ENCODE measurements at regions not wholly inside any gene's neighbourhood (a gene's known extent, or its start where the extent isn't known, plus 50 kb on each side); places are given as distances from the start of the nearest gene placed in this dataset.

DNA sequence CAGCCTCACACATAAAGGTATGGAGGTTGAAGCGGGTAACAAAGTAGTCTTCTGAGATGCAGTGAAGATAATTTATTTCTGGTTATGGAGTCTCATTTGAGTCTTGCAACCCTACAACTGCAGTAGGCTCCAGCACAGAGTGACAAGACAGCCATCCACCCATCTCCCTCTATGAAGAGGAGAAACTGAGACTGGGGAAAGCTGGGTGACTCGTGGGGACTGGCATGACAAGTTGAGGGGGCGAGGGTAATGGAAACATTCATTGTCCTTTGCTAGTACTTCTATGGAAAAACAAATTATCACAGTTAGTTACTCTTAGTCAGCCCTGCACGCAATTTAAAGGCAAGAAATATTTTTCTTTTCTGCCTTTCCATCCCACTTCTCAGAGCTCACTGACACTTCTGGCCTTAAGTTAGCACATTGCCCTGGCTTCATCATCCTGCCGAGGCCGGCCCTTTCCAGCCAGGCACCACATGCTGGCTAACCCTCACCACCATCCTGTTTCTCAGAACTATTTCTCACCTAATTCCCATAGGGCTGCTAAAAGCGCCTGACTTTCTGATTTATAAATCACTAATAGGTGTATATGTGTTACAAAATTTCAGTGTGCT is 361.1 kb downstream of the ETS1 start (continued):
- no peak for TF ChIP-seq ZNF207 (IDR thresholded peaks at IDR 0.05; ENCODE audit: borderline replicate concordance)
- TF ChIP-seq RBBP5 (conservative IDR thresholded peaks at IDR 0.05) = no peak
- no peak for TF ChIP-seq ETV6 (conservative IDR thresholded peaks at IDR 0.05 in 1 of 2, IDR thresholded peaks at IDR 0.05 in 1 of 2; ENCODE audit: borderline replicate concordance in 1 of 2, low read depth in 1 of 2)
- no peak for TF ChIP-seq MTA2 (IDR thresholded peaks at IDR 0.05; ENCODE audit: low read depth)
- TF ChIP-seq, protein P1, sequence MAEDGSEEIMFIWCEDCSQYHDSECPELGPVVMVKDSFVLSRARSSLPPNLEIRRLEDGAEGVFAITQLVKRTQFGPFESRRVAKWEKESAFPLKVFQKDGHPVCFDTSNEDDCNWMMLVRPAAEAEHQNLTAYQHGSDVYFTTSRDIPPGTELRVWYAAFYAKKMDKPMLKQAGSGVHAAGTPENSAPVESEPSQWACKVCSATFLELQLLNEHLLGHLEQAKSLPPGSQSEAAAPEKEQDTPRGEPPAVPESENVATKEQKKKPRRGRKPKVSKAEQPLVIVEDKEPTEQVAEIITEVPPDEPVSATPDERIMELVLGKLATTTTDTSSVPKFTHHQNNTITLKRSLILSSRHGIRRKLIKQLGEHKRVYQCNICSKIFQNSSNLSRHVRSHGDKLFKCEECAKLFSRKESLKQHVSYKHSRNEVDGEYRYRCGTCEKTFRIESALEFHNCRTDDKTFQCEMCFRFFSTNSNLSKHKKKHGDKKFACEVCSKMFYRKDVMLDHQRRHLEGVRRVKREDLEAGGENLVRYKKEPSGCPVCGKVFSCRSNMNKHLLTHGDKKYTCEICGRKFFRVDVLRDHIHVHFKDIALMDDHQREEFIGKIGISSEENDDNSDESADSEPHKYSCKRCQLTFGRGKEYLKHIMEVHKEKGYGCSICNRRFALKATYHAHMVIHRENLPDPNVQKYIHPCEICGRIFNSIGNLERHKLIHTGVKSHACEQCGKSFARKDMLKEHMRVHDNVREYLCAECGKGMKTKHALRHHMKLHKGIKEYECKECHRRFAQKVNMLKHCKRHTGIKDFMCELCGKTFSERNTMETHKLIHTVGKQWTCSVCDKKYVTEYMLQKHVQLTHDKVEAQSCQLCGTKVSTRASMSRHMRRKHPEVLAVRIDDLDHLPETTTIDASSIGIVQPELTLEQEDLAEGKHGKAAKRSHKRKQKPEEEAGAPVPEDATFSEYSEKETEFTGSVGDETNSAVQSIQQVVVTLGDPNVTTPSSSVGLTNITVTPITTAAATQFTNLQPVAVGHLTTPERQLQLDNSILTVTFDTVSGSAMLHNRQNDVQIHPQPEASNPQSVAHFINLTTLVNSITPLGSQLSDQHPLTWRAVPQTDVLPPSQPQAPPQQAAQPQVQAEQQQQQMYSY (CRISPR knock-in tag; IDR thresholded peaks at IDR 0.05) = no peak
- no peak for TF ChIP-seq JUND (IDR thresholded peaks at IDR 0.05; ENCODE audit: low read depth, low read length)
- no peak for TF ChIP-seq NBN (IDR thresholded peaks at IDR 0.05)
- TF ChIP-seq, protein P2, sequence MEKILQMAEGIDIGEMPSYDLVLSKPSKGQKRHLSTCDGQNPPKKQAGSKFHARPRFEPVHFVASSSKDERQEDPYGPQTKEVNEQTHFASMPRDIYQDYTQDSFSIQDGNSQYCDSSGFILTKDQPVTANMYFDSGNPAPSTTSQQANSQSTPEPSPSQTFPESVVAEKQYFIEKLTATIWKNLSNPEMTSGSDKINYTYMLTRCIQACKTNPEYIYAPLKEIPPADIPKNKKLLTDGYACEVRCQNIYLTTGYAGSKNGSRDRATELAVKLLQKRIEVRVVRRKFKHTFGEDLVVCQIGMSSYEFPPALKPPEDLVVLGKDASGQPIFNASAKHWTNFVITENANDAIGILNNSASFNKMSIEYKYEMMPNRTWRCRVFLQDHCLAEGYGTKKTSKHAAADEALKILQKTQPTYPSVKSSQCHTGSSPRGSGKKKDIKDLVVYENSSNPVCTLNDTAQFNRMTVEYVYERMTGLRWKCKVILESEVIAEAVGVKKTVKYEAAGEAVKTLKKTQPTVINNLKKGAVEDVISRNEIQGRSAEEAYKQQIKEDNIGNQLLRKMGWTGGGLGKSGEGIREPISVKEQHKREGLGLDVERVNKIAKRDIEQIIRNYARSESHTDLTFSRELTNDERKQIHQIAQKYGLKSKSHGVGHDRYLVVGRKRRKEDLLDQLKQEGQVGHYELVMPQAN (conservative IDR thresholded peaks at IDR 0.05) = no peak
- no peak for TF ChIP-seq MYB (IDR thresholded peaks at IDR 0.05; ENCODE audit: borderline replicate concordance, low read depth, low read length)
- TF ChIP-seq, protein P3, sequence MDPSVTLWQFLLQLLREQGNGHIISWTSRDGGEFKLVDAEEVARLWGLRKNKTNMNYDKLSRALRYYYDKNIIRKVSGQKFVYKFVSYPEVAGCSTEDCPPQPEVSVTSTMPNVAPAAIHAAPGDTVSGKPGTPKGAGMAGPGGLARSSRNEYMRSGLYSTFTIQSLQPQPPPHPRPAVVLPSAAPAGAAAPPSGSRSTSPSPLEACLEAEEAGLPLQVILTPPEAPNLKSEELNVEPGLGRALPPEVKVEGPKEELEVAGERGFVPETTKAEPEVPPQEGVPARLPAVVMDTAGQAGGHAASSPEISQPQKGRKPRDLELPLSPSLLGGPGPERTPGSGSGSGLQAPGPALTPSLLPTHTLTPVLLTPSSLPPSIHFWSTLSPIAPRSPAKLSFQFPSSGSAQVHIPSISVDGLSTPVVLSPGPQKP (IDR thresholded peaks at IDR 0.05; ENCODE audit: low read depth, low read length) = no peak
- no peak for TF ChIP-seq TBL1XR1 (IDR thresholded peaks at IDR 0.05; ENCODE audit: low read depth, low read length)
- TF ChIP-seq IRF4 (IDR thresholded peaks at IDR 0.05; ENCODE audit: low read depth, low read length) = no peak

Data from GM12878 (cell line).